ENCODE measurements at regions not wholly inside any gene's neighbourhood (a gene's known extent, or its start where the extent isn't known, plus 50 kb on each side); places are given as distances from the start of the nearest gene placed in this dataset.

GRCh38 chr12:28711421-28711820 lies 437.7 kb upstream of the FAR2 start:
- Histone ChIP-seq H3K36me3 (no peaks in the 10 kb centered on the region), H3K27ac (no peak overlapping the region), H3K27me3 (no peaks in the 10 kb centered on the region), H3K4me3 (no peak overlapping the region), H3K9me3 (ENCODE audit: low read depth) (no peaks in the 10 kb centered on the region), H3K4me1 (ENCODE audit: low read depth) (no peaks in the 10 kb centered on the region)
- no peak for DNase-seq (ENCODE audit: low read depth in 1 of 2, low spot score in 1 of 2)
- TF ChIP-seq CTCF (IDR thresholded peaks at IDR 0.05; ENCODE audit: low read depth, low read length) = no peak

GRCh38 chr12:28742791-28743190 lies 406.3 kb upstream of the FAR2 start:
- Histone ChIP-seq H3K9me3 (ENCODE audit: low read depth) (no peaks in the 10 kb centered on the region), H3K27ac (no peak overlapping the region), H3K4me3 (no peak overlapping the region), H3K4me1 (ENCODE audit: low read depth) (no peaks in the 10 kb centered on the region), H3K27me3 (no peaks in the 10 kb centered on the region), H3K36me3 (no peaks in the 10 kb centered on the region)
- no peak for DNase-seq (ENCODE audit: low read depth in 1 of 2, low spot score in 1 of 2)
- TF ChIP-seq CTCF (IDR thresholded peaks at IDR 0.05; ENCODE audit: low read depth, low read length) = no peak

GRCh38 chr12:28746734-28747325 lies 402.2 kb upstream of the FAR2 start:
- H3K27ac ChIP-seq = no peak overlapping the region
- H3K9me3 ChIP-seq (ENCODE audit: low read depth) = no peaks in the 10 kb centered on the region
- TF ChIP-seq CTCF (IDR thresholded peaks at IDR 0.05; ENCODE audit: low read depth, low read length) = no peak
- no peaks in the 10 kb centered on the region for H3K4me1 ChIP-seq (ENCODE audit: low read depth)
- H3K36me3 ChIP-seq = no peaks in the 10 kb centered on the region
- H3K4me3 ChIP-seq = no peak overlapping the region
- no peak for DNase-seq (ENCODE audit: low read depth in 1 of 2, low spot score in 1 of 2)
- no peaks in the 10 kb centered on the region for H3K27me3 ChIP-seq

GRCh38 chr12:28750946-28751685 lies 398.0 kb upstream of the FAR2 start:
- no peaks in the 10 kb centered on the region for H3K36me3 ChIP-seq
- no peaks in the 10 kb centered on the region for H3K4me1 ChIP-seq (ENCODE audit: low read depth)
- no peaks in the 10 kb centered on the region for H3K9me3 ChIP-seq (ENCODE audit: low read depth)
- no peaks in the 10 kb centered on the region for H3K27me3 ChIP-seq
- H3K4me3 ChIP-seq = no peak overlapping the region
- no peak overlapping the region for H3K27ac ChIP-seq
- no peak for DNase-seq (ENCODE audit: low read depth in 1 of 2, low spot score in 1 of 2)
- TF ChIP-seq CTCF (IDR thresholded peaks at IDR 0.05; ENCODE audit: low read depth, low read length) = no peak

- no peak overlapping the region for H3K4me3 ChIP-seq
- no peaks in the 10 kb centered on the region for H3K36me3 ChIP-seq
- TF ChIP-seq CTCF (IDR thresholded peaks at IDR 0.05; ENCODE audit: low read depth, low read length) = no peak
- no peaks in the 10 kb centered on the region for H3K4me1 ChIP-seq (ENCODE audit: low read depth)
- no peaks in the 10 kb centered on the region for H3K9me3 ChIP-seq (ENCODE audit: low read depth)
- no peaks in the 10 kb centered on the region for H3K27me3 ChIP-seq
- no peak overlapping the region for H3K27ac ChIP-seq
- DNase-seq (ENCODE audit: low read depth in 1 of 2, low spot score in 1 of 2) = no peak
Observed at GRCh38 chr12:28755027-28755426, 394.1 kb upstream of the FAR2 start.
